Germinal center (tissue), 1 donor: ENCODE measurements at regions not wholly inside any gene's neighbourhood (a gene's known extent, or its start where the extent isn't known, plus 50 kb on each side); places are given as distances from the start of the nearest gene placed in this dataset.
"Not testable (repeated sequence)": the region's sequence is repeated elsewhere in the genome, so short reads cannot be mapped to it uniquely, and the experiment has no call there.

Experiments used
- DNase-seq: peaks from one replicate; pipeline ENCODE4 v3.0.0; 2012; ENCODE audit warnings: mixed read lengths, low spot score

- DNase-seq, result no peak
Measured at GRCh38 chr3:124364317-124365020, 365.8 kb upstream of the UMPS start.

- DNase-seq, result not testable (repeated sequence)
Measured at GRCh38 chr3:124366655-124367054, 363.6 kb upstream of the UMPS start.

GRCh38 chr3:124372775-124373174 lies 357.5 kb upstream of the UMPS start:
- no peak for DNase-seq

- no peak for DNase-seq
Measured at GRCh38 chr3:124373524-124373923, 356.7 kb upstream of the UMPS start.

- no peak for DNase-seq
Measured at GRCh38 chr3:124374583-124374982, 355.7 kb upstream of the UMPS start.

GRCh38 chr3:124381575-124382333 lies 348.5 kb upstream of the UMPS start:
- DNase-seq, result no peak

GRCh38 chr3:124383051-124383450 lies 347.2 kb upstream of the UMPS start:
- DNase-seq, result no peak

- no peak for DNase-seq
Measured at GRCh38 chr3:124383846-124384466, 346.3 kb upstream of the UMPS start.

- no peak for DNase-seq
Measured at GRCh38 chr3:124384527-124384926, 345.7 kb upstream of the UMPS start.

GRCh38 chr3:124385996-124386395 lies 344.3 kb upstream of the UMPS start:
- DNase-seq, result no peak

- no peak for DNase-seq
Measured at GRCh38 chr3:124386996-124387595, 343.2 kb upstream of the UMPS start.

GRCh38 chr3:124391774-124392173 lies 338.5 kb upstream of the UMPS start:
- DNase-seq, result no peak

- no peak for DNase-seq
Measured at GRCh38 chr3:124393340-124393739, 336.9 kb upstream of the UMPS start.

GRCh38 chr3:124395162-124395561 lies 335.1 kb upstream of the UMPS start:
- DNase-seq, result no peak

GRCh38 chr3:124395584-124396338 lies 334.5 kb upstream of the UMPS start:
- no peak for DNase-seq

- DNase-seq, result no peak
Measured at GRCh38 chr3:124396339-124396950, 333.8 kb upstream of the UMPS start.

GRCh38 chr3:124397088-124397487 lies 333.2 kb upstream of the UMPS start:
- no peak for DNase-seq

- no peak for DNase-seq
Measured at GRCh38 chr3:124398594-124398993, 331.7 kb upstream of the UMPS start.

- no peak for DNase-seq
Measured at GRCh38 chr3:124401843-124402242, 328.4 kb upstream of the UMPS start.

GRCh38 chr3:124402791-124403190 lies 327.5 kb upstream of the UMPS start:
- DNase-seq, result no peak

GRCh38 chr3:124404621-124405020 lies 325.6 kb upstream of the UMPS start:
- DNase-seq, result no peak

GRCh38 chr3:124407260-124407659 lies 323.0 kb upstream of the UMPS start:
- no peak for DNase-seq
